ENCODE measurements at regions not wholly inside any gene's neighbourhood (a gene's known extent, or its start where the extent isn't known, plus 50 kb on each side); places are given as distances from the start of the nearest gene placed in this dataset.
"Not testable (repeated sequence)": the region's sequence is repeated elsewhere in the genome, so short reads cannot be mapped to it uniquely, and the experiment has no call there.

GRCh38 chr6:169856442-169857342 lies 105.3 kb downstream of the ERMARD start:
- not testable (repeated sequence) for DNase-seq

- no peak for DNase-seq
Measured at GRCh38 chr6:169854813-169855212, 103.4 kb downstream of the ERMARD start.

GRCh38 chr6:169854083-169854725 lies 102.8 kb downstream of the ERMARD start:
- no peak for DNase-seq

GRCh38 chr6:169853196-169854082 lies 102.0 kb downstream of the ERMARD start:
- DNase-seq, result no peak

- DNase-seq, result no peak
Measured at GRCh38 chr6:169852504-169853195, 101.2 kb downstream of the ERMARD start.

GRCh38 chr6:169851641-169852503 lies 100.5 kb downstream of the ERMARD start:
- DNase-seq, result no peak

GRCh38 chr6:169850746-169851145 lies 99.3 kb downstream of the ERMARD start:
- no peak for DNase-seq

- DNase-seq, result no peak
Measured at GRCh38 chr6:169850154-169850553, 98.7 kb downstream of the ERMARD start.

- DNase-seq, result no peak
Measured at GRCh38 chr6:169849396-169849795, 98.0 kb downstream of the ERMARD start.

GRCh38 chr6:169848946-169849345 lies 97.5 kb downstream of the ERMARD start:
- DNase-seq, result no peak

- no peak for DNase-seq
Measured at GRCh38 chr6:169847901-169848311, 96.5 kb downstream of the ERMARD start.

GRCh38 chr6:169847141-169847674 lies 95.8 kb downstream of the ERMARD start:
- DNase-seq, result no peak

- no peak for DNase-seq
Measured at GRCh38 chr6:169846286-169847056, 95.0 kb downstream of the ERMARD start.

GRCh38 chr6:169845426-169846285 lies 94.2 kb downstream of the ERMARD start:
- no peak for DNase-seq

- DNase-seq, result no peak
Measured at GRCh38 chr6:169844946-169845345, 93.5 kb downstream of the ERMARD start.

- no peak for DNase-seq
Measured at GRCh38 chr6:169843991-169844390, 92.6 kb downstream of the ERMARD start.

GRCh38 chr6:169843110-169843509 lies 91.7 kb downstream of the ERMARD start:
- DNase-seq, result no peak

- DNase-seq, result no peak
Measured at GRCh38 chr6:169841907-169842606, 90.6 kb downstream of the ERMARD start.

- DNase-seq, result no peak
Measured at GRCh38 chr6:169841251-169841650, 89.8 kb downstream of the ERMARD start.

All from T-helper 9 cell (primary cell).